DOHH2 (cell line): ENCODE measurements at regions not wholly inside any gene's neighbourhood (a gene's known extent, or its start where the extent isn't known, plus 50 kb on each side); places are given as distances from the start of the nearest gene placed in this dataset.

Experiments used
- EZH2phosphoT487 ChIP-seq: fragments of 200-600 bp; sonication (generic); IDR thresholded peaks from 2 replicates; pipeline ENCODE4 v1.6.1; 2017; ENCODE audit warnings: borderline replicate concordance, mild to moderate bottlenecking, antibody characterized with exemption, low read length, moderate library complexity, mixed read lengths
- TF ChIP-seq, protein P1 (sequence below): fragments of 200-600 bp; sonication (generic); IDR thresholded peaks from one replicate; pipeline ENCODE4 v1.5.1; 2014; ENCODE audit warnings: antibody characterized with exemption, mild to moderate bottlenecking, low read depth, low read length; ENCODE audit not compliant: poor library complexity, severe bottlenecking

- TF ChIP-seq, protein P1, sequence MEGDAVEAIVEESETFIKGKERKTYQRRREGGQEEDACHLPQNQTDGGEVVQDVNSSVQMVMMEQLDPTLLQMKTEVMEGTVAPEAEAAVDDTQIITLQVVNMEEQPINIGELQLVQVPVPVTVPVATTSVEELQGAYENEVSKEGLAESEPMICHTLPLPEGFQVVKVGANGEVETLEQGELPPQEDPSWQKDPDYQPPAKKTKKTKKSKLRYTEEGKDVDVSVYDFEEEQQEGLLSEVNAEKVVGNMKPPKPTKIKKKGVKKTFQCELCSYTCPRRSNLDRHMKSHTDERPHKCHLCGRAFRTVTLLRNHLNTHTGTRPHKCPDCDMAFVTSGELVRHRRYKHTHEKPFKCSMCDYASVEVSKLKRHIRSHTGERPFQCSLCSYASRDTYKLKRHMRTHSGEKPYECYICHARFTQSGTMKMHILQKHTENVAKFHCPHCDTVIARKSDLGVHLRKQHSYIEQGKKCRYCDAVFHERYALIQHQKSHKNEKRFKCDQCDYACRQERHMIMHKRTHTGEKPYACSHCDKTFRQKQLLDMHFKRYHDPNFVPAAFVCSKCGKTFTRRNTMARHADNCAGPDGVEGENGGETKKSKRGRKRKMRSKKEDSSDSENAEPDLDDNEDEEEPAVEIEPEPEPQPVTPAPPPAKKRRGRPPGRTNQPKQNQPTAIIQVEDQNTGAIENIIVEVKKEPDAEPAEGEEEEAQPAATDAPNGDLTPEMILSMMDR: no peak
- no peak for TF ChIP-seq EZH2phosphoT487
These were observed 103.9 kb downstream of the RBFOX3 start for GRCh38 chr17:79506955-79507354.
